Activated T-cell treated with anti-CD3 and anti-CD28 coated beads, Interleukin-2, amount 50 U/mL, for 24 hours (primary cell): ENCODE measurements at regions not wholly inside any gene's neighbourhood (a gene's known extent, or its start where the extent isn't known, plus 50 kb on each side); places are given as distances from the start of the nearest gene placed in this dataset.
"Not testable (repeated sequence)": the region's sequence is repeated elsewhere in the genome, so short reads cannot be mapped to it uniquely, and the experiment has no call there.

Source experiments
- DNase-seq: peaks from one replicate; pipeline ENCODE4 v3.0.0-alpha.2; 2020
- H3K27ac Mint-ChIP-seq: 2 replicates; pipeline ENCODE4 v1.8.0; 2020; ENCODE audit warnings: mild to moderate bottlenecking, mixed read lengths
- H3K27me3 Mint-ChIP-seq: 2 replicates; pipeline ENCODE4 v1.8.0; 2020; ENCODE audit warnings: mixed read lengths
- H3K36me3 Mint-ChIP-seq: 2 replicates; pipeline ENCODE4 v1.8.0; 2020; ENCODE audit warnings: low read depth, mixed read lengths
- H3K4me1 Mint-ChIP-seq: 2 replicates; pipeline ENCODE4 v1.8.0; 2020; ENCODE audit warnings: low read depth, mixed read lengths
- H3K4me3 Mint-ChIP-seq: 2 replicates; pipeline ENCODE4 v1.8.0; 2020; ENCODE audit warnings: mild to moderate bottlenecking, moderate library complexity, mixed read lengths
- H3K9me3 Mint-ChIP-seq: 2 replicates; pipeline ENCODE4 v1.8.0; 2020; ENCODE audit warnings: mixed read lengths

DNA sequence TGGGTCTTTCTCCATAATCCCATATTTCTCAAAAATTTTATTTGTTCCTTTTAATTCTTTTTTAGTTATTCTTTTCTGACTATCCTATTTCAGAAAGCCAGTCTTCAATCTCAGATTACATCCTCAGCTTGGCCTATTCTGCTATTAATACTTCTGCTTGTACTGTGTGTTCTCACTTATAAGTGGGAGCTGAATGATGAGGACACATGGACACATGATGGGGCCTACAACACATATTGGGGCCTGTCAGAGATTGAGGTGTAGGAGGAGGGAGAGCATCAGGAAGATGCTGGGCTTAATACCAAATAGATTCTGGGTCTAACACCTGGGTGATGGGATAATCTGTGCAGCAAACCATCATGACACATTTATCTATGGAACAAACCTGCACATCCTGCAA lies 82.3 kb downstream of the MAGEE1 start:
- no peak for DNase-seq
- Mint-ChIP-seq H3K4me3 (no peak overlapping the region), H3K36me3 (no peaks in the 10 kb centered on the region), H3K27me3 (peaks cover 71% of the 10 kb centered on the region), H3K27ac (no peak overlapping the region), H3K9me3 (peaks cover 4% of the 10 kb centered on the region), H3K4me1 (no peaks in the 10 kb centered on the region)

DNA sequence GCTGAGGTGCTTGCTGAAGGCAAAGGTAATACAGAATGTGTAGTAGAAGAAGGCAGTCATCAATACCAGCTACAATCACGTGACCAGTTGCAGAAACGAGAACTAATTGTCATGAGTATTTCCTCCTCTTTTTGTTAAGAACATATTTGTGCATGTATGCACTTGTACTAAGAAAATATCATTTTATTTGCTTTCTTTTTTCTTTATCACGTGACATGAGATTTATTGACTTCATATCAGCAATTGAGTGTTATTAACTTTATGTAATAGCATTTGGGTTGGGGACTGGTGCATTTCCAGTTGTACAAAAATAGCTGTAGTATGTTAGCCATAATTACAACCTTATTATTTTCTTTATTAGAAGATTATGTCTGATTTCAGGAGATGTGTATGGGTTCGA lies 90.0 kb downstream of the MAGEE1 start:
- no peaks in the 10 kb centered on the region for H3K9me3 Mint-ChIP-seq
- no peaks in the 10 kb centered on the region for H3K36me3 Mint-ChIP-seq
- H3K27ac Mint-ChIP-seq, result no peak overlapping the region

DNA sequence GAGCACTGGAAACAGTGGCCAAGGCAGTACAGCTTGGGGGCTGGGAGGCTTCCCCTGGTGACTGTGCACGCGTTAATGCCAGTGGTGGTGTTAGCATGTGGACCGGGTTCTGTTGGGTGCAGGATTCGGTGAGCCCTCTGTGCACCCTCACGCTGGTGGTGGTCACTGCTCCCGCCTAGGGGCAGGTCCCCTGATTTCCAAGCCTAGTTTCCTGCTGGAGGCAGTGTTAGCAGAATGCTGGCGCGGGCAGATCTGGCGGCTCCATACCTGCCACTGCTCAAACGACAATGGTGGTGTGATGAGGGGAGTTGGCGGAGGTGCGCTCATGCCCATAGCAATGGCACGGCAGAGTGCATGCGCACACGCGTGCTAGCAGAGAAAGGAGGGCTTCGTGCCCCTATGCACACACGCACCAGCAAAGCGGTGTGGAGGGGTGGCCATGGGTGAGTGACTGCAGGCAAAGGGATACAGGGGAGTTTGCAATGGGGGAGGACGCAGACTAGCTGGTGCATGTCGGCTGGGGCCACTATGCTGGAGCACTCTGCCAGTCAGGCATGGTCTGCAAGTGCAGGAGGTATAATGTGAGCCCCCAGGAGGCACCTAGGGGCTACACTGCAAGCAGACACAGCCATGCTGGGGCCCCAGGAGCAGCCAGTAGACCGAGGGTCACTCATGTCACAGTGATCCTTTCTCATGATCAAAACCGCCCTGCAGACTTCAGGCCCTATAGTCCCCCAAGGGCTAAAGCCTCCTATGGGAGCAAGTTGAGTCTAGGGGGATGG lies 93.0 kb downstream of the MAGEE1 start:
- Mint-ChIP-seq H3K36me3 (no peaks in the 10 kb centered on the region), H3K27ac (no peak overlapping the region), H3K4me1 (no peaks in the 10 kb centered on the region), H3K9me3 (peaks cover 7% of the 10 kb centered on the region), H3K27me3 (peaks cover 5% of the 10 kb centered on the region), H3K4me3 (no peak overlapping the region)
- no peak for DNase-seq

More for the DNA sequence above, 90.0 kb downstream of the MAGEE1 start:
- Mint-ChIP-seq H3K27me3 (peaks cover 18% of the 10 kb centered on the region), H3K4me3 (no peak overlapping the region), H3K4me1 (no peaks in the 10 kb centered on the region)
- no peak for DNase-seq

DNA sequence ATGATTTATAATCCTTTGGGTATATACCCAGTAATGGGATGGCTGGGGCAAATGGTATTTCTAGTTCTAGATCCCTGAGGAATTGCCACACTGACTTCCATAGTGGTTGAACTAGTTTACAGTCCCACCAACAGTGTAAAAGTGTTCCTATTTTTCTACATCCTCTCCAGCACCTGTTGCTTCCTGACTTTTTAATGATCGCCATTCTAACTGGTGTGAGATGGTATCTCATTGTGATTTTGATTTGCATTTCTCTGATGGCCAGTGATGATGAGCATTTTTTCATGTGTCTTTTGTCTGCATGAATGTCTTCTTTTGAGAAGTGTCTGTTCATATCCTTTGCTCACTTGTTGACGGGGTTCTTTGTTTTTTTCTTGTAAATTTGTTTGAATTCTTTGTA lies 108.2 kb downstream of the MAGEE1 start:
- not testable (repeated sequence) for H3K4me3 Mint-ChIP-seq, H3K36me3 Mint-ChIP-seq, DNase-seq, H3K9me3 Mint-ChIP-seq, H3K27ac Mint-ChIP-seq, H3K4me1 Mint-ChIP-seq
- peaks cover 44% of the 10 kb centered on the region for H3K27me3 Mint-ChIP-seq

DNA sequence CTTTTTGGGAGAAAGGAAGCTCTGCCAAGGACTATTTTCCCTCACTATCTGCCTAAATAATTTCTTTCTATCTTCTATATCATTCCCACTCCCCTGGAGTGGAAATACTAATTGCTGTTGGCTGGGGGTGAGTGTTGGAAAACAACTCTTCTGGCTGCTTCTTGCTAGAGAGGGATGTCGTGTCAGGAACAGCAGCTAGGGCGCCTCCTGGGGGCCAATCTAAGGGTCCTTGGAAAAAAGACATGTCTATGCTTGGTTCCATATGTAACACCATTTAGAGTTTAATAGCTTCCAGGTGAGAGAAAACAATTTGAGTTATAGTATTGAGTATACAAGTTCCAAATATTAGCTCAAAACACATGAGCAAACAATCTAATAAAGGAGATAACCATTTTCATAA lies 111.3 kb downstream of the MAGEE1 start:
- peaks cover 31% of the 10 kb centered on the region for H3K27me3 Mint-ChIP-seq
- no peak overlapping the region for H3K27ac Mint-ChIP-seq
- H3K4me3 Mint-ChIP-seq, result no peak overlapping the region
- no peaks in the 10 kb centered on the region for H3K36me3 Mint-ChIP-seq
- no peaks in the 10 kb centered on the region for H3K9me3 Mint-ChIP-seq
- H3K4me1 Mint-ChIP-seq, result no peaks in the 10 kb centered on the region
- DNase-seq, result no peak

DNA sequence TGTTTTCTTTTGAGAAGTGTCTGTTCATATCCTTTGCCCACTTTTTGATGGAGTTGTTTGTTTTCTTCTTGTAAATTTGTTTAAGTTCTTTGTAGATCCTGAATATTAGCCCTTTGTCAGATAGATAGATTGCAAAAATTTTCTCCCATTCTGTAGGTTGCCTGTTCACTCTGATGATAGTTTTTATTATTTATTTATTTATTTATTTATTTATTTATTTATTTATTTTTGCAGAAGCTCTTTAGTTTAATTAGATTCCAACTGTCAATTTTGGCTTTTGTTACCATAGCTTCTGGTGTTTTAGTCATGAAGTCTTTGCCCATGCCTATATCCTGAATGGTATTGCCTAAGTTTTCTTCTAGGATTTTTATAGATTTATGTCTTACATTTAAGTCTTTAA lies 115.9 kb downstream of the MAGEE1 start:
- not testable (repeated sequence) for H3K36me3 Mint-ChIP-seq, DNase-seq, H3K4me1 Mint-ChIP-seq, H3K27ac Mint-ChIP-seq, H3K4me3 Mint-ChIP-seq, H3K9me3 Mint-ChIP-seq
- peaks cover 26% of the 10 kb centered on the region for H3K27me3 Mint-ChIP-seq

DNA sequence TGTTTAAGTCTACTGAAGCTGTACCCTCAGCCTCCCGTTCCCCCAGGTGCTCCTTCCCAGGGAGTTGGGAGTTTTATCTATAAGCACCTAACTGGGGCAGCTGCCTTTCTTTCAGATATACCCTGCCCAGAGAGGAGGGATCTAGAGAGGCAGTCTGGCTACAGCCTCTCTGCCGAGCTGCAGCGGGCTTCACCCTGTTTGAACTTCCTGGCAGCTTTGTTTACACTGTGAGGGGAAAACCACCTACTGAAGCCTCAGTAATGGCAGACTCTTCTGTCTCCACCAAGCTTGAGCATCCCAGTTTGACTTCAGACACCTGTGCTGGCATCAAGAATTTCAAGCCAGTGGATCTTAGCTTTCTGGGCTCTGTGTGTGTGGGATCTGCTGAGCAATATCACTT lies 122.5 kb downstream of the MAGEE1 start:
- no peak for DNase-seq
- no peak overlapping the region for H3K27ac Mint-ChIP-seq
- H3K4me3 Mint-ChIP-seq, result no peak overlapping the region
- peaks cover 8% of the 10 kb centered on the region for H3K9me3 Mint-ChIP-seq
- no peaks in the 10 kb centered on the region for H3K4me1 Mint-ChIP-seq
- H3K36me3 Mint-ChIP-seq, result no peaks in the 10 kb centered on the region
- peaks cover 38% of the 10 kb centered on the region for H3K27me3 Mint-ChIP-seq

DNA sequence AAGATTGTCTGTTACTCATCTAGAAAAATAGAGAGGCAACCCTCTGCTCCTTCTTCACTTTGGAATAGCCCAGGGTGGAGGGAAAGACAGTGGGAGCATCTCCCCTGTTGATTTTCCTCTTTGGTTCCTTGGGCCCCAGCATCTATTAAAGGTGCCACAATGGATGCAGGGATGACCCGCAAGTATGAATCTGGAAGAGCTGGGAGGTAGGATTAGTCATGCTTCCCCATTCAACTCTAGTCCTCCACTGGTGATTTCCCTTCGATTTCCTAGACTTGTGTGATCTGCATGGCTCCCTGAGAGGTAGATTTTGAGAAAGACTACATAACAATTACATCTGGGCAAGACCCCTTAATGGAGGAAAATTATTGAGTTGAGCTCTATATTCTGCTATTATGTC lies 127.8 kb downstream of the MAGEE1 start:
- no peaks in the 10 kb centered on the region for H3K4me1 Mint-ChIP-seq
- no peak overlapping the region for H3K4me3 Mint-ChIP-seq
- no peak overlapping the region for H3K27ac Mint-ChIP-seq
- peaks cover 44% of the 10 kb centered on the region for H3K27me3 Mint-ChIP-seq
- peaks cover 2% of the 10 kb centered on the region for H3K36me3 Mint-ChIP-seq
- DNase-seq, result no peak
- peaks cover 17% of the 10 kb centered on the region for H3K9me3 Mint-ChIP-seq

DNA sequence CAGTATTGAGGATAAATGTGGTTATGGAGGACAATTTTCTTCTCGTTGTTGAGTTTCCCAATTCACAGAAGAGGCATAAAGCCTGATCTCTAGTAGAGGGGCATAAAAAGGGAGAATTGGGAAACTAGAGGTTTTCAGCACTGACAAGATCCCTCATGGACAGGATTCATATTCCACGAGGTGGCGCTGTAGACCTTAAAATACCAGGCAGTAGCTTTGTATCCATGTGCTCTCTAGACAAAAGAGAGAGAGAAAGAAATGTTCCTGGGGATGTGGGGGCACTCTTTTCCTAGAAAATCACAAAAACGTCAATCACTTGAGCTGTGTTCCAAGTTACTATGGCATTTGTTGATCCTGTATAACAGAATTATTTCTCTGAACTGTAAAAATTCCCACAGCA lies 128.3 kb downstream of the MAGEE1 start:
- no peak overlapping the region for H3K4me3 Mint-ChIP-seq
- peaks cover 43% of the 10 kb centered on the region for H3K27me3 Mint-ChIP-seq
- H3K9me3 Mint-ChIP-seq, result peaks cover 22% of the 10 kb centered on the region
- peaks cover 2% of the 10 kb centered on the region for H3K36me3 Mint-ChIP-seq
- H3K4me1 Mint-ChIP-seq, result no peaks in the 10 kb centered on the region
- DNase-seq, result no peak
- no peak overlapping the region for H3K27ac Mint-ChIP-seq

DNA sequence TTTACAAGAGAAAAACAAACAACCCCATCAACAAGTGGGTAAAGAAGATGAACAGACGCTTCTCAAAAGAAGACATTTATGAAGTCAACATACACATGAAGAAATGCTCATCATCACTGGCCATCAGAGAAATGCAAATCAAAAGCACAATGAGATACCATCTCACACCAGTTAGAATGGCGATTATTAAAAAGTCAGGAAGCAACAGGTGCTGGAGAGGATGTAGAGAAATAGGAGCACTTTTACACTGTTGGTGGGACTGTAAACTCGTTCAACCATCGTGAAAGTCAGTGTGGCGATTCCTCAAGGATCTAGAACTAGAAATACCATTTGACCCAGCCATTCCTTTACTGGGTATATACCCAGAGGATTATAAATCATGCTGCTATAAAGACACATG lies 137.3 kb downstream of the MAGEE1 start:
- not testable (repeated sequence) for H3K27ac Mint-ChIP-seq, H3K36me3 Mint-ChIP-seq, H3K4me3 Mint-ChIP-seq, H3K4me1 Mint-ChIP-seq, DNase-seq
- peaks cover 30% of the 10 kb centered on the region for H3K27me3 Mint-ChIP-seq
- peaks cover 19% of the 10 kb centered on the region for H3K9me3 Mint-ChIP-seq

DNA sequence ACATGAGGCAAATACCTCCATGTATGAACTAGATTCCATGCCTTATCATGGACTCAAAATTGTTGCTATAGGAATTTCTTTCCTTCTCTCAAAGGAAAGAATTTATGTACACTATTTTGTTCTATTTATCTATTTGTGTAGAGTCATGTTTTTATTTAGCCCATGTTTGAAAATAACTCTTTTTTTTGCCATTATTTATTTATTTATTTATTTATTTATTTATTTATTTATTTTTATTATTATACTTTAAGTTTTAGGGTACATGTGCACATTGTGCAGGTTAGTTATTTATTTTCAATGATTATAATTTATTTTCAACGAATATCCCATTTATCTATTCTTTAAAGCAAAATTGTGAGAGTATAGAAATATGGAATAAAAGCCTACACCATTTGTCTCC lies 177.9 kb downstream of the MAGEE1 start:
- DNase-seq, result no peak
- Mint-ChIP-seq H3K4me1 (no peaks in the 10 kb centered on the region), H3K4me3 (no peak overlapping the region), H3K36me3 (no peaks in the 10 kb centered on the region), H3K27me3 (peaks cover 45% of the 10 kb centered on the region), H3K27ac (no peak overlapping the region), H3K9me3 (peaks cover 4% of the 10 kb centered on the region)

DNA sequence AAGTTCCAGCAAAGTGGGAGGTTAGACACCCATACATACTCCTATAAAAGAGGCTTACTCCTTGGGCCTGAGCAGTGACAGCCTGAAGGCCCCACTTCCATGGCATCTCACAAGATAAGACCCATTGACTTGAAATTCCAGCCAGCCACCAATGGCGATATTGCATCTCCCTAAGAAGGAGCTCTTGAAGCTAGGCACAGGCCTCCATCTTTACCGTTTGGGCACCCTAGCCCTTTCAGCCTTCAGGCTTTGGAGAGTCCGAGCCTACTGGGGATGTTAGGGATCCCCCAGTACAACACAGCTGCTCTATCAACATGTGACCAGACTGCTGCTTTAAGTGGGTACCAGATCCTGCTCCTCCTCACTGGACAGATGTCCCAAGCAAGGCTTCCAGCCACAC lies 189.5 kb downstream of the MAGEE1 start:
- H3K27ac Mint-ChIP-seq, result no peak overlapping the region
- H3K27me3 Mint-ChIP-seq, result peaks cover 57% of the 10 kb centered on the region
- DNase-seq, result no peak
- H3K4me1 Mint-ChIP-seq, result no peaks in the 10 kb centered on the region
- H3K36me3 Mint-ChIP-seq, result no peaks in the 10 kb centered on the region
- H3K9me3 Mint-ChIP-seq, result peaks cover 17% of the 10 kb centered on the region
- no peak overlapping the region for H3K4me3 Mint-ChIP-seq

DNA sequence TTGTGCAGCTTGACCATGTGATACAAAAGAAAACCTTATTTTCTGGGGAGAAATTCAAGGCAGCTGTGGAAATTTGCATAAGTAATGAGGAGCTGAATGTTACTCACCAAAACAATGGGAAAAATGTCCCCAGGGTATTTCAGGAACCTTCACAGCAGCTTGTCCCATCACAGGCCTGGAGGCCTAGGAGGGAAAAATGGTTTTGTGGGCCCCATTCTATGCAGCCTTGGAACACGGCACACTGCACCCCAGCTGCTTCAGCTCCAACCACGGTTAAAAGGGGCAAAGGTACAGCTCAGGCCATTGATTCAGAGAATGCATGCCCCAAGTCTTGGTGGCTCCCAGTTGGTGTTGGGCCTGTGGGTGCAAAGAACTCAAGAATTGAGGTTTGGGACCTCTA lies 216.1 kb downstream of the MAGEE1 start:
- DNase-seq, result no peak
- Mint-ChIP-seq H3K36me3 (no peaks in the 10 kb centered on the region), H3K27me3 (peaks cover 56% of the 10 kb centered on the region), H3K9me3 (peaks cover 2% of the 10 kb centered on the region), H3K27ac (no peak overlapping the region), H3K4me1 (no peaks in the 10 kb centered on the region), H3K4me3 (no peak overlapping the region)

DNA sequence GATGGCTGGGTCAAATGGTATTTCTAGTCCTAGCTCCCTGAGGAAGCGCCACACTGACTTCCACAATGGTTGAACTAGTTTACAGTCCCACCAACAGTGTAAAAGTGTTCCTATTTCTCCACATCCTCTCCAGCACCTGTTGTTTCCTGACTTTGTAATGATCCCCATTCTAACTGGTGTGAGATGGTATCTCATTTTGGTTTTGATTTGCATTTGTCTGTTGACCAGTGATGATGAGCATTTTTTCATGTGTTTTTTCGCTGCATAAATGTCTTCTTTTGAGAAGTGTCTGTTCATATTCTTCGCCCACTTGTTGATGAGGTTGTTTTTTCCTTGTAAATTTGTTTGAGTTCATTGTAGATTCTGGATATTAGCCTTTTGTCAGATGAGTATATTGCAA lies 223.9 kb downstream of the MAGEE1 start:
- not testable (repeated sequence) for DNase-seq, H3K4me3 Mint-ChIP-seq, H3K36me3 Mint-ChIP-seq

DNA sequence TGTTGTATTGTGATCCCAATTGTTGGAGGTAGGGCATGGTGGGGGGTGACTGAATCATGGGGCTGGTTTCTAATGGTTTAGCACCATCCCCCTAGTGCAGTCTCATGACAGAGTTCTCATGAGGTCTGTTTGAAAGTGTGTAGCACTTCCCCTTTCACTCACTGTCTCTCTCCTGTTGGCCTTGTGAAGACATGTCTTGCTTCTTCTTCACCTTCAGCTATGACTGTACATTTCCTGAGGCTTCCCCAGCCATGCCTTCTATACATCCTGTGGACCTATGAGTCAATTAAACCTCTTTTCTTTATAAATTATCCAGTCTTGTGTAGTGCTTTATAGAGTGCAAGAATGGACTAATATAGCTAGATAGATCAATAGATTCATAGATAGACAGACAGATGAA lies 230.0 kb downstream of the MAGEE1 start:
- no peaks in the 10 kb centered on the region for H3K4me1 Mint-ChIP-seq
- no peaks in the 10 kb centered on the region for H3K36me3 Mint-ChIP-seq
- peaks cover 34% of the 10 kb centered on the region for H3K27me3 Mint-ChIP-seq

More for the DNA sequence above, 223.9 kb downstream of the MAGEE1 start:
- not testable (repeated sequence) for H3K4me1 Mint-ChIP-seq, H3K9me3 Mint-ChIP-seq, H3K27ac Mint-ChIP-seq
- H3K27me3 Mint-ChIP-seq, result peaks cover 40% of the 10 kb centered on the region

More for the DNA sequence above, 230.0 kb downstream of the MAGEE1 start:
- no peak for DNase-seq
- no peak overlapping the region for H3K27ac Mint-ChIP-seq
- H3K9me3 Mint-ChIP-seq, result no peaks in the 10 kb centered on the region
- H3K4me3 Mint-ChIP-seq, result no peak overlapping the region
